Neural progenitor cell (in vitro differentiated cells): ENCODE measurements at regions not wholly inside any gene's neighbourhood (a gene's known extent, or its start where the extent isn't known, plus 50 kb on each side); places are given as distances from the start of the nearest gene placed in this dataset.

Experiments
- EZH2 ChIP-seq: fragments of 200-600 bp; sonication (generic); IDR thresholded peaks from 2 replicates; pipeline ENCODE4 v1.6.1; 2017; ENCODE audit warnings: antibody characterized with exemption, mild to moderate bottlenecking, moderate library complexity
- TF ChIP-seq, protein P1 (sequence below): fragments of 200-600 bp; sonication (generic); IDR thresholded peaks from 2 replicates; pipeline ENCODE4 v1.5.1; 2017; ENCODE audit warnings: antibody characterized with exemption, mild to moderate bottlenecking

DNA sequence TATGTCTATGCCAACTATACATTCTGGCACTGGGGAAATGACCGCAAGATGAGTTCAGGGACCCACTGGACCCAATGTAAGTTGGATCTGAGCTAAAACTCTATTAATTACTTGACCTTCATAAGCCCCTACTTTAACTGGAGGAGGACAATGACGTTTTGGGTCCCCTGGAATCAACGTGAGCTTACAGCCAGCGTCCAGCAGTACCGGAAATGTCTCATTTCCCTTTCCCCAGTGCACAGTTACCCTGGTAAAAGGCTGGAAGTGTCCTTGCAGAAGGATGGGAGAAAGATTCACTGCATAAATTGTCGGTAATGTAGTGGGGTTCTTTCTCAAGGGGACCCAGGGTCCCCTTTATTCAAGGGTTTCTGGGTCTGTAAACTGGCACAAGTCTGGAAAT, 1297.6 kb upstream of the ACVR2A start:
- TF ChIP-seq, protein P1, sequence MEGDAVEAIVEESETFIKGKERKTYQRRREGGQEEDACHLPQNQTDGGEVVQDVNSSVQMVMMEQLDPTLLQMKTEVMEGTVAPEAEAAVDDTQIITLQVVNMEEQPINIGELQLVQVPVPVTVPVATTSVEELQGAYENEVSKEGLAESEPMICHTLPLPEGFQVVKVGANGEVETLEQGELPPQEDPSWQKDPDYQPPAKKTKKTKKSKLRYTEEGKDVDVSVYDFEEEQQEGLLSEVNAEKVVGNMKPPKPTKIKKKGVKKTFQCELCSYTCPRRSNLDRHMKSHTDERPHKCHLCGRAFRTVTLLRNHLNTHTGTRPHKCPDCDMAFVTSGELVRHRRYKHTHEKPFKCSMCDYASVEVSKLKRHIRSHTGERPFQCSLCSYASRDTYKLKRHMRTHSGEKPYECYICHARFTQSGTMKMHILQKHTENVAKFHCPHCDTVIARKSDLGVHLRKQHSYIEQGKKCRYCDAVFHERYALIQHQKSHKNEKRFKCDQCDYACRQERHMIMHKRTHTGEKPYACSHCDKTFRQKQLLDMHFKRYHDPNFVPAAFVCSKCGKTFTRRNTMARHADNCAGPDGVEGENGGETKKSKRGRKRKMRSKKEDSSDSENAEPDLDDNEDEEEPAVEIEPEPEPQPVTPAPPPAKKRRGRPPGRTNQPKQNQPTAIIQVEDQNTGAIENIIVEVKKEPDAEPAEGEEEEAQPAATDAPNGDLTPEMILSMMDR = no peak
- no peak for TF ChIP-seq EZH2
